Lower leg skin (tissue), 4 donors: ENCODE measurements at regions not wholly inside any gene's neighbourhood (a gene's known extent, or its start where the extent isn't known, plus 50 kb on each side); places are given as distances from the start of the nearest gene placed in this dataset.

Source experiments
- DNase-seq, 2 donors: peaks; one replicate each; pipeline ENCODE4 v3.0.0-alpha.2; 2019; ENCODE audit warnings: low spot score in 2 of 2
- H3K4me3 ChIP-seq: fragments of 200-600 bp; sonication (generic); 2 replicates; pipeline ENCODE4 v1.5.1; 2017; ENCODE audit warnings: mild to moderate bottlenecking, low read depth; ENCODE audit not compliant: poor library complexity, severe bottlenecking
- POLR2A ChIP-seq, 2 donors: fragments of 450-650 bp; IDR thresholded peaks; one replicate each; pipeline ENCODE4 v1.6.1; 2016 to 2017; ENCODE audit warnings: antibody characterized with exemption in 2 of 2, mild to moderate bottlenecking in 1 of 2, moderate library complexity in 1 of 2
- WGBS, 2 donors: methylation state at CpG; one replicate each; pipeline ENCODE4 v1.1.5; 2018; 5-methylcytosine and 5-hydroxymethylcytosine counted together
- intact Hi-C: fragments of 100-400 bp; cut with DNase I; formaldehyde crosslinking; loops from one replicate; pipeline ENCODE4 v1.15.0; 2023; ENCODE audit warnings: low total_unique reads
- TF ChIP-seq, protein P1 (sequence below), 3 donors: fragments of 450-650 bp; IDR thresholded peaks; one replicate each; pipeline ENCODE4 v1.5.1; 2016; ENCODE audit warnings: antibody characterized with exemption in 3 of 3, mild to moderate bottlenecking in 3 of 3, moderate library complexity in 2 of 3

- no peak for TF ChIP-seq POLR2A (IDR thresholded peaks at IDR 0.05)
- TF ChIP-seq, protein P1, sequence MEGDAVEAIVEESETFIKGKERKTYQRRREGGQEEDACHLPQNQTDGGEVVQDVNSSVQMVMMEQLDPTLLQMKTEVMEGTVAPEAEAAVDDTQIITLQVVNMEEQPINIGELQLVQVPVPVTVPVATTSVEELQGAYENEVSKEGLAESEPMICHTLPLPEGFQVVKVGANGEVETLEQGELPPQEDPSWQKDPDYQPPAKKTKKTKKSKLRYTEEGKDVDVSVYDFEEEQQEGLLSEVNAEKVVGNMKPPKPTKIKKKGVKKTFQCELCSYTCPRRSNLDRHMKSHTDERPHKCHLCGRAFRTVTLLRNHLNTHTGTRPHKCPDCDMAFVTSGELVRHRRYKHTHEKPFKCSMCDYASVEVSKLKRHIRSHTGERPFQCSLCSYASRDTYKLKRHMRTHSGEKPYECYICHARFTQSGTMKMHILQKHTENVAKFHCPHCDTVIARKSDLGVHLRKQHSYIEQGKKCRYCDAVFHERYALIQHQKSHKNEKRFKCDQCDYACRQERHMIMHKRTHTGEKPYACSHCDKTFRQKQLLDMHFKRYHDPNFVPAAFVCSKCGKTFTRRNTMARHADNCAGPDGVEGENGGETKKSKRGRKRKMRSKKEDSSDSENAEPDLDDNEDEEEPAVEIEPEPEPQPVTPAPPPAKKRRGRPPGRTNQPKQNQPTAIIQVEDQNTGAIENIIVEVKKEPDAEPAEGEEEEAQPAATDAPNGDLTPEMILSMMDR (IDR thresholded peaks at IDR 0.05) = no peak
- DNase-seq = no peak
- WGBS, 2 donors = 65 to 72% methylated on average over 6 of the region's 6 CpGs
- no peak overlapping the region for H3K4me3 ChIP-seq
- intact Hi-C loops = no loop called here
These were observed 537.5 kb upstream of the WWC1 start for GRCh38 chr5:167753725-167754490.

DNA sequence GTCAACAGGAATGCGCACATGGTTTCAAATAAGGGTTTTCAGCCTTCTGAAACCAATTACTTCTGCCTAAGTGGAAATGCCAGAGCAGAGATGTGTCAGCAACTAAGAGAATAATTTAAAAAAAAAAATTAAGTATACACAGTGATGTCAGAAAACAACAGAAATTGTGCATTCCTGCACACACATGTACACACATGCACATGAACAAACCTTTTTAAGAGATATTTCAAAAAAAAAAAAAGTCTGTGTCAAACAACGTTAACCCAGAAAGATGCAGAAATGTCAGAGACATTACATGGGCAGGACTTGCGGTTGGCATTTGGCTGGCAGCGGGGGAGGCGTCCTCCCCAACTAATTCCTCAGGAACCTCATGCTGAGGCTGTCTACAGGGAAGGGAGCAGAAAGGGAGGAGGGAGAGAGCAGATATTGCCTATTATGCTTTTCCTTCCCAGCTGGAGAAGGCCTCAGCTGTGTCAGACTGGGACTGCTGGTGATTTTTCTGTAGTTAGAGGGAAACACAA, 536.9 kb upstream of the WWC1 start:
- no peak for TF ChIP-seq POLR2A (IDR thresholded peaks at IDR 0.05)
- TF ChIP-seq, protein P1 (IDR thresholded peaks at IDR 0.05) = no peak
- no peak overlapping the region for H3K4me3 ChIP-seq
- intact Hi-C loops = no loop called here
- 60 to 67% methylated on average over 5 of the region's 5 CpGs for WGBS, 2 donors
- DNase-seq = no peak

DNA sequence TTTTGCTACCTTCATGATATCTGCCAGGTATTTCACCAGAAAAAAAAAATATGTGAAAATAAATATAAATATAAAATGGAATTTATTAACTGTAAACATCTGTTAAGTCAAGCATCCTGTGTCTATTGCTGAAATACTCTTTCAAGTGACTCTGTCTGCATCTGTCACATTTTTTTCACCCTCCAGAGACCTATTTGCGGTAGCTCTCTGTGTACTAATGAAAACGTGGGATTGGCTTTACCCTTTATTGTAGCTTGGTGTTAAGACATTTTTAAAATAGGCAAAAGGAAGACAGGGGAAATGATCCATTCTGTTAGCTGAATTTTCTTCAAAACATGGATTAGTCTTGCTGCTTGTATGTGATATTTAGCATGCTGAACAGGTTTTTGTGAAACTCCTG, 536.0 kb upstream of the WWC1 start:
- no peak overlapping the region for H3K4me3 ChIP-seq
- intact Hi-C loops = no loop called here
- DNase-seq = no peak
- WGBS, 2 donors = 49 to 55% methylated on average over 2 of the region's 2 CpGs
- no peak for TF ChIP-seq POLR2A (IDR thresholded peaks at IDR 0.05)
- TF ChIP-seq, protein P1 (IDR thresholded peaks at IDR 0.05) = no peak

- no peak for DNase-seq
- H3K4me3 ChIP-seq = no peak overlapping the region
- intact Hi-C loops = no loop called here
- TF ChIP-seq POLR2A (IDR thresholded peaks at IDR 0.05) = no peak
- TF ChIP-seq, protein P1 (IDR thresholded peaks at IDR 0.05) = no peak
- 48 to 55% methylated on average over 2 of the region's 2 CpGs for WGBS, 2 donors
These were observed 532.2 kb upstream of the WWC1 start for GRCh38 chr5:167759057-167759821.

- 67 to 68% methylated on average over 4 of the region's 4 CpGs for WGBS, 2 donors
- H3K4me3 ChIP-seq = no peak overlapping the region
- intact Hi-C loops = no loop called here
- DNase-seq = no peak
- TF ChIP-seq, protein P1 (IDR thresholded peaks at IDR 0.05) = no peak
- TF ChIP-seq POLR2A (IDR thresholded peaks at IDR 0.05) = no peak
These were observed 527.7 kb upstream of the WWC1 start for GRCh38 chr5:167763772-167764171.
